Body of pancreas (tissue), 4 donors: ENCODE measurements at regions not wholly inside any gene's neighbourhood (a gene's known extent, or its start where the extent isn't known, plus 50 kb on each side); places are given as distances from the start of the nearest gene placed in this dataset.

Source experiments
- ATAC-seq: fragments of 150-250 bp; one replicate; pipeline ENCODE4 v1.9.1; 2016
- DNase-seq, 4 donors: peaks; one replicate each; pipeline ENCODE4 v3.0.0-alpha.2; 2019
- H3K27ac ChIP-seq, 4 donors: fragments of 200-600 bp; sonication (generic); 1 replicate in 3 of 4; 2 replicates in 1 of 4; pipeline versions ENCODE4 v1.5.1 to v1.6.1; 2016 to 2019; ENCODE audit warnings: mild to moderate bottlenecking in 1 of 4, mixed read lengths in 1 of 4, moderate library complexity in 1 of 4
- H3K27me3 ChIP-seq, 2 donors: fragments of 200-600 bp; sonication (generic); one replicate each; pipeline ENCODE4 v1.6.0; 2016; ENCODE audit warnings: mild to moderate bottlenecking in 1 of 2
- H3K36me3 ChIP-seq, 2 donors: fragments of 200-600 bp; sonication (generic); replicated peaks in 1 of 2; 2 replicates each; pipeline ENCODE4 v1.5.1; 2016; ENCODE audit warnings: low read depth in 2 of 2; ENCODE audit not compliant: insufficient read depth in 1 of 2
- H3K4me1 ChIP-seq: fragments of 200-600 bp; sonication (generic); one replicate; pipeline ENCODE4 v1.6.0; 2016
- H3K4me3 ChIP-seq, 2 donors: fragments of 200-600 bp; sonication (generic); 1 replicate in 1 of 2; 2 replicates in 1 of 2; pipeline ENCODE4 v1.5.1; 2016 to 2019
- H3K9me3 ChIP-seq, 3 donors: fragments of 200-600 bp; sonication (generic); 1 replicate in 2 of 3; 2 replicates in 1 of 3; pipeline ENCODE4 v1.5.1; 2016
- POLR2A ChIP-seq, 3 donors: fragments of 450-650 bp; IDR thresholded peaks; one replicate each; pipeline ENCODE4 v1.6.1; 2016; ENCODE audit warnings: antibody characterized with exemption in 3 of 3, mild to moderate bottlenecking in 2 of 3
- WGBS, 2 donors: methylation state at CpG; one replicate each; pipeline ENCODE4 v1.1.5; 2017; 5-methylcytosine and 5-hydroxymethylcytosine counted together
- intact Hi-C: fragments of 100-400 bp; cut with DNase I; formaldehyde crosslinking; loops from one replicate; pipeline ENCODE4 v1.15.1; 2023
- TF ChIP-seq, protein P1 (sequence below), 7 experiments: fragments of 450-650 bp in 4 of 7; fragments of 200-600 bp in 3 of 7; sonication (generic) in 3 of 7; IDR thresholded peaks; one replicate each; pipeline ENCODE4 v1.5.1; 2016 to 2019; ENCODE audit warnings: antibody characterized with exemption in 7 of 7

- intact Hi-C loops = no loop called here
- no peaks in the 10 kb centered on the region for H3K4me1 ChIP-seq
- no peaks in the 10 kb centered on the region for H3K27me3 ChIP-seq
- no peak for DNase-seq
- WGBS, 2 donors = 19 to 36% methylated on average over 1 of the region's 1 CpG
- ATAC-seq = no peak
- no peaks in the 10 kb centered on the region for H3K36me3 ChIP-seq
- no peak overlapping the region for H3K27ac ChIP-seq
- TF ChIP-seq POLR2A (IDR thresholded peaks at IDR 0.05) = no peak
- TF ChIP-seq, protein P1, sequence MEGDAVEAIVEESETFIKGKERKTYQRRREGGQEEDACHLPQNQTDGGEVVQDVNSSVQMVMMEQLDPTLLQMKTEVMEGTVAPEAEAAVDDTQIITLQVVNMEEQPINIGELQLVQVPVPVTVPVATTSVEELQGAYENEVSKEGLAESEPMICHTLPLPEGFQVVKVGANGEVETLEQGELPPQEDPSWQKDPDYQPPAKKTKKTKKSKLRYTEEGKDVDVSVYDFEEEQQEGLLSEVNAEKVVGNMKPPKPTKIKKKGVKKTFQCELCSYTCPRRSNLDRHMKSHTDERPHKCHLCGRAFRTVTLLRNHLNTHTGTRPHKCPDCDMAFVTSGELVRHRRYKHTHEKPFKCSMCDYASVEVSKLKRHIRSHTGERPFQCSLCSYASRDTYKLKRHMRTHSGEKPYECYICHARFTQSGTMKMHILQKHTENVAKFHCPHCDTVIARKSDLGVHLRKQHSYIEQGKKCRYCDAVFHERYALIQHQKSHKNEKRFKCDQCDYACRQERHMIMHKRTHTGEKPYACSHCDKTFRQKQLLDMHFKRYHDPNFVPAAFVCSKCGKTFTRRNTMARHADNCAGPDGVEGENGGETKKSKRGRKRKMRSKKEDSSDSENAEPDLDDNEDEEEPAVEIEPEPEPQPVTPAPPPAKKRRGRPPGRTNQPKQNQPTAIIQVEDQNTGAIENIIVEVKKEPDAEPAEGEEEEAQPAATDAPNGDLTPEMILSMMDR (IDR thresholded peaks at IDR 0.05) = no peak
- peaks cover 0 to 6% (median 0%) of the 10 kb centered on the region in 3 donors for H3K9me3 ChIP-seq
- no peak overlapping the region for H3K4me3 ChIP-seq
These were observed 273.3 kb downstream of the MSX2 start for GRCh38 chr5:174997688-174998087.

GRCh38 chr5:174996941-174997340 is 272.6 kb downstream of the MSX2 start:
- intact Hi-C loops = no loop called here
- 78% methylated on average over 4 of the region's 4 CpGs for WGBS, 2 donors

GRCh38 chr5:174995827-174996226 is 271.4 kb downstream of the MSX2 start:
- Histone ChIP-seq H3K36me3 (no peaks in the 10 kb centered on the region), H3K4me1 (no peaks in the 10 kb centered on the region), H3K9me3 (peaks cover 0 to 6% (median 0%) of the 10 kb centered on the region in 3 donors), H3K4me3 (no peak overlapping the region), H3K27me3 (no peaks in the 10 kb centered on the region), H3K27ac (no peak overlapping the region)
- ATAC-seq (no peak), DNase-seq (no peak)
- intact Hi-C loops = no loop called here
- TF ChIP-seq, protein P1 (IDR thresholded peaks at IDR 0.05) = no peak
- TF ChIP-seq POLR2A (IDR thresholded peaks at IDR 0.05) = no peak
- 66 to 79% methylated on average over 3 of the region's 3 CpGs for WGBS, 2 donors

More at GRCh38 chr5:174996941-174997340, 272.6 kb downstream of the MSX2 start:
- H3K9me3 ChIP-seq = peaks cover 0 to 6% (median 0%) of the 10 kb centered on the region in 3 donors
- no peaks in the 10 kb centered on the region for H3K27me3 ChIP-seq
- no peak for TF ChIP-seq POLR2A (IDR thresholded peaks at IDR 0.05)
- TF ChIP-seq, protein P1 (IDR thresholded peaks at IDR 0.05) = no peak
- no peak for DNase-seq
- H3K36me3 ChIP-seq = no peaks in the 10 kb centered on the region
- no peak overlapping the region for H3K27ac ChIP-seq
- ATAC-seq = no peak
- no peak overlapping the region for H3K4me3 ChIP-seq
- no peaks in the 10 kb centered on the region for H3K4me1 ChIP-seq

DNA sequence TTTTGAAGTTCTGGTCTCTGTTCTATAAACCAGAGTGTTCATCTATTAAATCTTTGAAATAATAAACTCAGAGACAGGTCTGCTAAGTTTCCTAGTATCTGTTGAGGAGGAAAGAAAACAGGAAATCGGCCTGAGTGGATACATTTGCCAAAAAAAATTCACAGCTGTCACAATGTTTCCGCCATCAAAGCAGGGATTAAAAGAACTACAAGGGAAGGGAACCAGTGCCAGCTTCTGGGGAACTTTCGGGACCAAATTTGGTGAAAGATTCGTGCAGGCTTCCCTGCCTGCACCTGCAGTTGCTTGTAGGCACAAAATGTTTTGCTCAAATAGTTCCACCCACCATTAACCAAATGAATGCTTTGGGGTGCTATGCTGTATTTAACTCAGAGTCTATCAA is 267.5 kb downstream of the MSX2 start:
- WGBS, 2 donors = 31 to 34% methylated on average over 4 of the region's 4 CpGs
- DNase-seq (no peak), ATAC-seq (no peak)
- no peaks in the 10 kb centered on the region for H3K36me3 ChIP-seq
- intact Hi-C loops = no loop called here
- no peaks in the 10 kb centered on the region for H3K4me1 ChIP-seq
- no peaks in the 10 kb centered on the region for H3K9me3 ChIP-seq
- no peak for TF ChIP-seq POLR2A (IDR thresholded peaks at IDR 0.05)
- TF ChIP-seq, protein P1 (IDR thresholded peaks at IDR 0.05) = no peak
- no peaks in the 10 kb centered on the region for H3K27me3 ChIP-seq
- no peak overlapping the region for H3K27ac ChIP-seq
- H3K4me3 ChIP-seq = no peak overlapping the region

GRCh38 chr5:174990909-174991308 is 266.5 kb downstream of the MSX2 start:
- intact Hi-C loops = no loop called here
- Histone ChIP-seq H3K36me3 (no peaks in the 10 kb centered on the region), H3K27me3 (no peaks in the 10 kb centered on the region), H3K4me3 (no peak overlapping the region), H3K4me1 (no peaks in the 10 kb centered on the region), H3K27ac (no peak overlapping the region), H3K9me3 (no peaks in the 10 kb centered on the region)
- TF ChIP-seq POLR2A (IDR thresholded peaks at IDR 0.05) = no peak
- TF ChIP-seq, protein P1 (IDR thresholded peaks at IDR 0.05) = peak in 1 of 7 experiments; percentile 4
- 19 to 50% methylated on average over 1 of the region's 1 CpG for WGBS, 2 donors
- DNase-seq (peak; percentile 22 to 63 (median 45)), ATAC-seq (peak; percentile 66)
